CD14-positive monocyte (primary cell): ENCODE measurements at regions not wholly inside any gene's neighbourhood (a gene's known extent, or its start where the extent isn't known, plus 50 kb on each side); places are given as distances from the start of the nearest gene placed in this dataset.

Source experiments
- DNase-seq, 3 donors: peaks; one replicate each; pipeline ENCODE4 v3.0.0-alpha.2; 2011 to 2022
- H2AFZ ChIP-seq: 2 replicates; pipeline ENCODE4 v1.6.0; 2012; ENCODE audit warnings: mild to moderate bottlenecking, low read depth, low read length, inconsistent platforms; ENCODE audit not compliant: insufficient read depth, poor library complexity, severe bottlenecking
- H3K27ac ChIP-seq, 2 donors: 1 replicate in 1 of 2; 2 replicates in 1 of 2; pipeline ENCODE4 v1.5.1; 2012 to 2013; ENCODE audit warnings: low read length in 2 of 2, control low read depth in 1 of 2, inconsistent platforms in 1 of 2, low read depth in 1 of 2, mild to moderate bottlenecking in 1 of 2
- H3K27me3 ChIP-seq, 2 donors: one replicate each; pipeline versions ENCODE4 v1.6.0 to v1.6.1; 2011 to 2013; ENCODE audit warnings: low read length in 2 of 2; ENCODE audit not compliant: control insufficient read depth in 2 of 2, insufficient read depth in 2 of 2
- H3K36me3 ChIP-seq, 2 donors: replicated peaks in 1 of 2; 1 replicate in 1 of 2; 2 replicates in 1 of 2; pipeline versions ENCODE4 v1.5.1 to v1.6.1; 2012 to 2013; ENCODE audit warnings: low read length in 2 of 2, control low read depth in 1 of 2, inconsistent platforms in 1 of 2, mild to moderate bottlenecking in 1 of 2; ENCODE audit not compliant: insufficient read depth in 2 of 2, control insufficient read depth in 1 of 2
- H3K4me1 ChIP-seq, 2 donors: 1 replicate in 1 of 2; 2 replicates in 1 of 2; pipeline versions ENCODE4 v1.5.1 to v1.6.1; 2012 to 2013; ENCODE audit warnings: low read length in 2 of 2, control low read depth in 1 of 2, inconsistent platforms in 1 of 2, mild to moderate bottlenecking in 1 of 2, moderate library complexity in 1 of 2; ENCODE audit not compliant: insufficient read depth in 2 of 2, control insufficient read depth in 1 of 2
- H3K4me2 ChIP-seq: replicated peaks from 2 replicates; pipeline ENCODE3; 2012; ENCODE audit warnings: low read length, moderate library complexity, mild to moderate bottlenecking; ENCODE audit not compliant: poor library complexity, severe bottlenecking; ENCODE audit errors: extremely low read depth
- H3K4me3 ChIP-seq, 3 experiments: fragments of 200-600 bp in 1 of 3; sonication (generic) in 1 of 3; replicated peaks in 1 of 3; 1 replicate in 2 of 3; 2 replicates in 1 of 3; pipeline ENCODE4 v1.5.1; 2011 to 2013; ENCODE audit warnings: low read length in 3 of 3, mild to moderate bottlenecking in 3 of 3, control low read depth in 2 of 3, low read depth in 2 of 3, inconsistent platforms in 1 of 3, moderate library complexity in 1 of 3
- H3K79me2 ChIP-seq: 2 replicates; pipeline ENCODE4 v1.6.0; 2012; ENCODE audit warnings: mild to moderate bottlenecking, control low read depth, inconsistent platforms, low read length, moderate library complexity; ENCODE audit not compliant: insufficient read depth
- H3K9ac ChIP-seq: 2 replicates; pipeline ENCODE4 v1.6.0; 2017; ENCODE audit warnings: low read length, mild to moderate bottlenecking; ENCODE audit not compliant: insufficient read depth, poor library complexity, severe bottlenecking
- H3K9me3 ChIP-seq, 2 donors: replicated peaks in 1 of 2; 1 replicate in 1 of 2; 2 replicates in 1 of 2; pipeline versions ENCODE4 v1.5.1 to v1.6.1; 2012 to 2013; ENCODE audit warnings: low read length in 2 of 2, control low read depth in 1 of 2; ENCODE audit not compliant: control insufficient read depth in 1 of 2, insufficient read depth in 1 of 2
- H4K20me1 ChIP-seq: 2 replicates; pipeline ENCODE4 v1.6.0; 2012; ENCODE audit warnings: mild to moderate bottlenecking, low read length, control low read depth, moderate library complexity; ENCODE audit not compliant: insufficient read depth
- H3K27ac Mint-ChIP-seq, 7 donors: one replicate each; pipeline ENCODE4 v1.8.0; 2020; ENCODE audit warnings: mild to moderate bottlenecking in 7 of 7, mixed read lengths in 7 of 7, moderate library complexity in 6 of 7, inconsistent platforms in 2 of 7
- H3K27me3 Mint-ChIP-seq, 3 donors: one replicate each; pipeline ENCODE4 v1.8.0; 2021 to 2022; ENCODE audit warnings: low read depth in 3 of 3, mild to moderate bottlenecking in 3 of 3, mixed read lengths in 3 of 3, moderate library complexity in 3 of 3, inconsistent platforms in 1 of 3
- H3K36me3 Mint-ChIP-seq, 2 donors: one replicate each; pipeline ENCODE4 v1.8.0; 2020; ENCODE audit warnings: mixed read lengths in 2 of 2, inconsistent platforms in 1 of 2, mild to moderate bottlenecking in 1 of 2
- H3K4me1 Mint-ChIP-seq: one replicate; pipeline ENCODE4 v1.8.0; 2020; ENCODE audit warnings: mild to moderate bottlenecking, mixed read lengths
- H3K4me3 Mint-ChIP-seq, 2 donors: one replicate each; pipeline ENCODE4 v1.8.0; 2020; ENCODE audit warnings: mild to moderate bottlenecking in 2 of 2, mixed read lengths in 2 of 2, moderate library complexity in 1 of 2
- H3K9me3 Mint-ChIP-seq, 7 donors: one replicate each; pipeline ENCODE4 v1.8.0; 2020 to 2022; ENCODE audit warnings: mixed read lengths in 7 of 7, mild to moderate bottlenecking in 6 of 7, moderate library complexity in 6 of 7, inconsistent platforms in 2 of 7
- CTCF ChIP-seq: fragments of 200-600 bp; IDR thresholded peaks from one replicate; pipeline ENCODE4 v1.8.0; 2022; ENCODE audit warnings: antibody characterized with exemption, mild to moderate bottlenecking
- whole genome bisulfite sequencing: methylation state at CpG from one replicate; pipeline ENCODE4 v1.1.5; 2013; ENCODE audit warnings: missing lambda C conversion rate; ENCODE audit not compliant: insufficient coverage; 5-methylcytosine and 5-hydroxymethylcytosine counted together
- intact Hi-C, 2 donors: fragments of 100-400 bp; cut with micrococcal nuclease; formaldehyde crosslinking; loops; one replicate each; pipeline versions ENCODE4 v1.15.0 to v1.15.1; 2023

GRCh38 chr2:118642501-118642900 lies 204.9 kb downstream of the EN1 start:
- 100% methylated on average over 1 of the region's 2 CpGs for WGBS
- Mint-ChIP-seq H3K36me3 (no peaks in the 10 kb centered on the region), H3K4me3 (no peak overlapping the region), H3K27me3 (peaks cover 0 to 9% (median 3%) of the 10 kb centered on the region in 3 donors), H3K27ac (peak overlapping the region in 1 of 7 donors; percentile 12), H3K4me1 (no peaks in the 10 kb centered on the region), H3K9me3 (peaks cover 0 to 10% (median 3%) of the 10 kb centered on the region in 7 donors)
- H3K4me3 ChIP-seq: no peak overlapping the region
- H3K9ac ChIP-seq: no peak overlapping the region
- H3K4me1 ChIP-seq: no peaks in the 10 kb centered on the region
- no peak for DNase-seq
- H4K20me1 ChIP-seq: no peaks in the 10 kb centered on the region
- no peaks in the 10 kb centered on the region for H3K36me3 ChIP-seq
- no peak overlapping the region for H3K4me2 ChIP-seq
- no peak overlapping the region for H3K27ac ChIP-seq
- no peak for TF ChIP-seq CTCF
- no peaks in the 10 kb centered on the region for H3K9me3 ChIP-seq
- H3K27me3 ChIP-seq: peaks cover 0 to 2% of the 10 kb centered on the region in 2 donors
- no peak overlapping the region for H2AFZ ChIP-seq
- H3K79me2 ChIP-seq: no peaks in the 10 kb centered on the region
- intact Hi-C loops: no loop called here

GRCh38 chr2:118641711-118642110 lies 205.7 kb downstream of the EN1 start:
- Mint-ChIP-seq H3K4me1 (no peaks in the 10 kb centered on the region), H3K36me3 (no peaks in the 10 kb centered on the region), H3K4me3 (no peak overlapping the region), H3K27ac (no peak overlapping the region), H3K27me3 (peaks cover 0 to 9% (median 3%) of the 10 kb centered on the region in 3 donors), H3K9me3 (peaks cover 0 to 10% (median 3%) of the 10 kb centered on the region in 7 donors)
- Histone ChIP-seq H3K79me2 (no peaks in the 10 kb centered on the region), H3K4me1 (no peaks in the 10 kb centered on the region), H3K36me3 (no peaks in the 10 kb centered on the region), H3K27ac (no peak overlapping the region), H3K9me3 (no peaks in the 10 kb centered on the region), H2AFZ (no peak overlapping the region), H3K27me3 (peaks cover 0 to 2% of the 10 kb centered on the region in 2 donors), H3K9ac (no peak overlapping the region), H3K4me2 (no peak overlapping the region), H3K4me3 (no peak overlapping the region), H4K20me1 (no peaks in the 10 kb centered on the region)
- WGBS: 82% methylated on average over 1 of the region's 1 CpG
- intact Hi-C loops: no loop called here
- DNase-seq: no peak
- TF ChIP-seq CTCF: no peak
